ENCODE measurements at regions not wholly inside any gene's neighbourhood (a gene's known extent, or its start where the extent isn't known, plus 50 kb on each side); places are given as distances from the start of the nearest gene placed in this dataset.

- TF ChIP-seq CTCF (IDR thresholded peaks at IDR 0.05; ENCODE audit: low read depth, low read length) (no peak), EZH2phosphoT487 (IDR thresholded peaks at IDR 0.05; ENCODE audit: low read depth) (no peak)
These were observed 63.8 kb upstream of the ANO1 start for GRCh38 chr11:70014291-70014690.
